Cardiac septum (tissue), 1 donor: ENCODE measurements at regions not wholly inside any gene's neighbourhood (a gene's known extent, or its start where the extent isn't known, plus 50 kb on each side); places are given as distances from the start of the nearest gene placed in this dataset. TPM values are rescaled to one million over a fixed set of nuclear protein-coding genes. Genes with fewer than 3 reads are reported as not detected.

Experiments used
- DNase-seq: peaks from one replicate; pipeline ENCODE4 v3.0.0-alpha.2; 2020; ENCODE audit warnings: low spot score
- intact Hi-C: fragments of 100-400 bp; cut with DNase I; formaldehyde crosslinking; loops from one replicate; pipeline ENCODE4 v1.14.0; 2022
- microRNA-seq: library from miRNA; unstranded; fragments of <30 nt; microRNA quantifications from one replicate; pipeline ENCODE4 v1.2.0, GENCODE V29; 2020
- donor health status: DM: no; HTN: no; CAD: no.

GRCh38 chr9:88925481-88925880, 65.8 kb upstream of the S1PR3 start:
- DNase-seq, result no peak
- intact Hi-C loops, result loop anchor here (10.0 kb wide), 1 partner anchor 51 kb away; no protein-coding TSS in a partner anchor

GRCh38 chr9:88926781-88927505, 64.3 kb upstream of the S1PR3 start:
- intact Hi-C loops, result loop anchor here (10.0 kb wide), 1 partner anchor 52 kb away; no protein-coding TSS in a partner anchor
- DNase-seq, result no peak

- intact Hi-C loops, result loop anchor here (10.0 kb wide), 1 partner anchor 53 kb away; no protein-coding TSS in a partner anchor
- DNase-seq, result no peak
Measured at GRCh38 chr9:88927510-88927909, 63.8 kb upstream of the S1PR3 start.

- intact Hi-C loops, result no loop called here
- no peak for DNase-seq
Measured at GRCh38 chr9:88930716-88931115, 60.6 kb upstream of the S1PR3 start.

GRCh38 chr9:88932766-88933165, 58.5 kb upstream of the S1PR3 start:
- no peak for DNase-seq
- intact Hi-C loops, result no loop called here

GRCh38 chr9:88933607-88934379, 57.5 kb upstream of the S1PR3 start:
- intact Hi-C loops, result no loop called here
- no peak for DNase-seq

GRCh38 chr9:88934876-88935535, 56.3 kb upstream of the S1PR3 start:
- DNase-seq, result no peak
- intact Hi-C loops, result no loop called here

- no peak for DNase-seq
- intact Hi-C loops, result no loop called here
Measured at GRCh38 chr9:88936132-88936531, 55.1 kb upstream of the S1PR3 start.

- DNase-seq, result no peak
- intact Hi-C loops, result no loop called here
Measured at GRCh38 chr9:88936668-88937067, 54.6 kb upstream of the S1PR3 start.

GRCh38 chr9:88937248-88937647, 54.0 kb upstream of the S1PR3 start:
- intact Hi-C loops, result no loop called here
- no peak for DNase-seq

GRCh38 chr9:88938189-88938588, 53.1 kb upstream of the S1PR3 start:
- intact Hi-C loops, result no loop called here
- no peak for DNase-seq

Small RNA genes lying in the stretch of these regions (microRNA-seq; reads per million reads assigned to microRNA genes)
- not detected for gene MIR4289
